PC-9 (cell line): ENCODE measurements at regions not wholly inside any gene's neighbourhood (a gene's known extent, or its start where the extent isn't known, plus 50 kb on each side); places are given as distances from the start of the nearest gene placed in this dataset.

Experiments used
- EZH2 ChIP-seq: fragments of 200-600 bp; sonication (generic); IDR thresholded peaks from 2 replicates; pipeline ENCODE4 v1.8.0; 2017; ENCODE audit warnings: antibody characterized with exemption, low read depth
- TF ChIP-seq, protein P1 (sequence below): fragments of 200-600 bp; sonication (generic); conservative IDR thresholded peaks from 2 replicates; pipeline ENCODE4 v1.6.1; 2017; ENCODE audit warnings: mixed run types, antibody characterized with exemption, mild to moderate bottlenecking, moderate library complexity

DNA sequence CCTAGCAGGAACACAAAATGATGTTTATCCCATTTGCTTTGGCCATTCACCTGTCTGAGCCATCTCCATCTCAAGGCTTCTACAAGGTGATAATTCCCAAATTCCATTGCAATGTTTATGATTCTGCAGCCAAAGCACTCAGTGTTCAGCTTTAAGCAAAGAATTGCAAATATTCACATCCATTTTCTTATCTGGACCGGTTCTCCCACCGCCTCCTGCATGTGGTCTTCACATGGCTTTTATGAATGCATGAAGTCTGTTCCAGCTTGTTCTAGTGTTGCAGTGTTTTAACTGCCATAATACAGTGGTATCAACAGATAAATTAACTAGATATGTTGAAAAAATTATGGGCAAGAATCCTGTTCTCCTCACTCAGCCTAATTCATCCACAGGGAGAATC is 443.0 kb upstream of the KLF4 start:
- TF ChIP-seq, protein P1, sequence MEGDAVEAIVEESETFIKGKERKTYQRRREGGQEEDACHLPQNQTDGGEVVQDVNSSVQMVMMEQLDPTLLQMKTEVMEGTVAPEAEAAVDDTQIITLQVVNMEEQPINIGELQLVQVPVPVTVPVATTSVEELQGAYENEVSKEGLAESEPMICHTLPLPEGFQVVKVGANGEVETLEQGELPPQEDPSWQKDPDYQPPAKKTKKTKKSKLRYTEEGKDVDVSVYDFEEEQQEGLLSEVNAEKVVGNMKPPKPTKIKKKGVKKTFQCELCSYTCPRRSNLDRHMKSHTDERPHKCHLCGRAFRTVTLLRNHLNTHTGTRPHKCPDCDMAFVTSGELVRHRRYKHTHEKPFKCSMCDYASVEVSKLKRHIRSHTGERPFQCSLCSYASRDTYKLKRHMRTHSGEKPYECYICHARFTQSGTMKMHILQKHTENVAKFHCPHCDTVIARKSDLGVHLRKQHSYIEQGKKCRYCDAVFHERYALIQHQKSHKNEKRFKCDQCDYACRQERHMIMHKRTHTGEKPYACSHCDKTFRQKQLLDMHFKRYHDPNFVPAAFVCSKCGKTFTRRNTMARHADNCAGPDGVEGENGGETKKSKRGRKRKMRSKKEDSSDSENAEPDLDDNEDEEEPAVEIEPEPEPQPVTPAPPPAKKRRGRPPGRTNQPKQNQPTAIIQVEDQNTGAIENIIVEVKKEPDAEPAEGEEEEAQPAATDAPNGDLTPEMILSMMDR: no peak
- TF ChIP-seq EZH2: no peak
